Central memory CD4-positive, alpha-beta T cell (primary cell): ENCODE measurements at regions not wholly inside any gene's neighbourhood (a gene's known extent, or its start where the extent isn't known, plus 50 kb on each side); places are given as distances from the start of the nearest gene placed in this dataset.

Source experiments
- DNase-seq: peaks from one replicate; pipeline ENCODE4 v3.0.0; 2022

DNA sequence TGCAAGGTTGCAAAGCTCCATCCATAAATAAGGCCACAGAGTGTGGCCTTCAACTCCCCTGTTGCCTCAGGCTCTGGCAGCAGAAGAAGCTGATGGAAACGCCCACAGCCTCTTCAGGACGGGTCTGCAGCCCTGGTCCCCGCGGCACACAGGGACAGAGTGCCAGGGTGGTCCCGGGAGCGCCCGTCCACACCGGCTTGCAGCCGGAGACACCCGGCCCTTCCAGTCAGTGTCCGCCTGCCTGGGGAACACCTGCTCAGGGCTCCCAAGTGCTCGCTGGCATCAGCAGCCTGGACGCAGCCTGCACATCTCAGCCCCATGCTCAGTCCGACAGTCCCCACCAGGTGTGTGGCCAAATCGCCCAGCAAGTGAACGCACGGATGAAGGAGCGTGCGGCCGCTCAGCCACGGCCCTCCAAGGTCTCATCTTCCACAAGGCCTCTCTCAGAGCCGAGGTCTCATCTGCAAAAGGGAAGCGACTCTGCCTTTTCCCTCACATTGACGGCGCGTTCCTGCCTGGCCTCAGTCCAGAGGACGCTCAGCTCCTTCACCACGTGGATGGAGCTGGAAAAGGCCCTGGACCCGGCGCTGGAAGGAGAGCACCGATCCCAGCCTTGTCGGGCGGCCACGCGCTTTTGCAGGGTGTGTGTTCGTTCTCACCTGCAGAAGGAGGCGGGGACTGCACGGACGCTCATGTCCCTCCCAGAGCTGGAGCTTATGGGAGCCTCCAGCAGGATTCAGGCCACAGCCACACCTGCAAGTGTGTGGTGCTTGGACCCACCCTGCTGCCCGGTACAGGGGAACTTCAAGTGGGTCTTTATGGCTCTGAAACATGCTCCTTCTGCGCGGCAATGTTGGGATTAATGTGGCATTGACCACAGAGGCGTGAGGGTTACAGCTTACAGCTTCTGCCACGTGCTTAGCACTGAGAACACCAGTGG, 180.4 kb downstream of the DLL1 start:
- no peak for DNase-seq

DNA sequence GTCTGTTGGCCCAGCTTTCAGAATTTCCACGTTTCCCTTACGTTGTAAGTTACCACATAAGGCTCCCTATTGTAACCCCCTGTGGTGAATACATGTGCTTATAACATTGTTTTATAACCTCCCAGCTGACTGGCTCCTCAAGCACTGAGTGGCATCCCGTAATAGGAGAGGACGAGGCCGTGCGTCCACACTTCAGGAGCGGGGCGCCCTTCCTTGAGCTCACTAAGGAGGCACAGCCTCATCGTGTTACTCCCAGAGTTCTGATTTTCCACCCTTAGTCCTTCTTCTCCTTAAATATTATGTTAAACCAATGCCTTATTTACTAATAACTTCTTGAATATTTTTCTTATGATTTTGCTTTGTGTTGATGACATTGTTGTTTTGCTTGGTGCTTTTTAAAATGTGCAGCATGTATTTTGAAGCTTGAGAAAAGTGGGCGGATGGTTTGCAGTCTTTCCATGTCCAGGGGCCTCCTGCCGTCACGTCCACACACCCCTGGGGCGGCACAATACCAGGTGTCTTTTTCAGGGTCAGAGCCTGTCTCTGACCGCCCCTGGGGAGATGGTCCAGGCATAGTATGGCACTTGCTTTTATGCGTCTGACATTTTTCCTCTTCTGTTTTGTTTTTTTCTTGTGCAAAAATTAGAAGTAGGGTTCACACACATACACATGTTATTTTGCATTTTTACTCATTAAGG, 181.8 kb downstream of the DLL1 start:
- no peak for DNase-seq

DNA sequence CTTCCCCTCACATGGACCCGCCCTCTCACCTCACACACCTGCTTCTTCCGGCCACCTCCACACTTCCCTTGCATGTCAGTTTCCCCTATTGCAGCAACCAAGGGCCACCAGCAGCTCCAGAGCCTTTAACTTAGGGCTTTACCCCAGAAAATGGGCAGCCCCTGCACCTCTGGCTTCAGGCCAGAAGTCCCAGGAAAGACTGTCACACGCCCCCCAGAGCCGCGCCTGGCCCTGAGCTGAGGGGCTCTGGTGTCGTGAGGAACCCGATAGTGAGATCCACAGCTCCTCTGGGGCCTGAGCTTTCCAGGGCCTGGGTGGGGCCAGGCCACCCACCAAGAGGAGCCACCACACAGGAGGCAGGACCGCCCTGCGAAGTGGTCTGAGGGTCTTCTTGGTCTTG, 182.4 kb downstream of the DLL1 start:
- DNase-seq = no peak

DNA sequence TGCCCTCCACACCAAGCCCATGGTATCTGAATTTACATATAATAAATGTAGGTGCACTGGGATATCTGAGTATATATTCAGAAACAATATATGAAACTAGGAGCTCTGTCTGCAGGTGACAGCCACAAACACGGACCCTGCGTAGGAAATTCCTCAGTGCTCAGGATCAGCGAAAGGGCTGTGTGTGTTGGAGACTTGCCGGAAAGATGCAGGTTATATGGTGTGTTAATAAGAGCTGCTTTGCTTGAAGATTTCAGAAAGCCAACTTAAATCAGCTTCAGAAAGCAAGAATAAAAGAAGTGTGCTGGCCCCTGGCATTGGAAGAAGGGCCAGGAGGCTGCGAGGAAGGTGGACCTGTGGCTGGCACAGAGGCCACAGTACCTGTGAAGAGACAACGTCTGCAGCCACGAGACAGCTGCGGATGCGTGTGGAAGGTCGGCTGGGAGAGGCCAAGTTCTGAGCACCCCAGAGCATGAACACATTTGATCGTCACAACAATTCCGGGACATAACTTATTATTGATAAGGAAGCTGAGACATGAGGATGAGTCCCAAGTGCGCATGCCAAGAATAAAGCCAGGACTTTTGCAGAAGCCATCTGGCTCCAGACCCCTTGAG, 183.2 kb downstream of the DLL1 start:
- DNase-seq = no peak

DNA sequence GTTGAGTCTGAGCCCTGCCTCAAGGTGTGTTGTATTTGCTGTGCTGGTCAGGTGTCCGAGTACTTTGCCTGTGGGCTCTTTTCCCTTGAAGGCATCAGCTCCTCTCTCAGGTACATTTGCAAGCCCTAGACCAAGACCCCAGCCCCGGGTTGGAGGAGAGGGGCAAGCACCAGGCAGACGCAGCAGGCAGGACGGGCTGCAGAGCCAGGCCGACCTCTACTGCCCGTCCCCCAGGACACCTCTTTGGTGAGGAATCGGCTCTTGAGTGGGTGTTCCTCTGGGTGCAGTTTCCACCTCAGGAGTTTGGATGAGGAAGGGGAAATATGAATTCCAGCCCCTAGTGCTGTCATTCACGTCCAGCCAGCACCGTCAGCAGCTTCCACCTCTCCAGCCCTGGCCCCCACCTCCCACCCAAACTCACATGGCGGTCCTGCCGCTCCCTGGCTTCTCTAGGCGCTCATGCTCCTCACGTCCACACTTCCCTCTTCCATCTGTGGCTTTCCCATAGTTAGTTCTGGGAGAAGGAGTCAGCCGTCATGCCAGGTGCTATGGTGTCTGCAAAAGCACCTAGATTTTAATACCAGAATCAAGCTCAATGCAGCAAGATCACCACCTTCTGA, 183.9 kb downstream of the DLL1 start:
- no peak for DNase-seq

DNA sequence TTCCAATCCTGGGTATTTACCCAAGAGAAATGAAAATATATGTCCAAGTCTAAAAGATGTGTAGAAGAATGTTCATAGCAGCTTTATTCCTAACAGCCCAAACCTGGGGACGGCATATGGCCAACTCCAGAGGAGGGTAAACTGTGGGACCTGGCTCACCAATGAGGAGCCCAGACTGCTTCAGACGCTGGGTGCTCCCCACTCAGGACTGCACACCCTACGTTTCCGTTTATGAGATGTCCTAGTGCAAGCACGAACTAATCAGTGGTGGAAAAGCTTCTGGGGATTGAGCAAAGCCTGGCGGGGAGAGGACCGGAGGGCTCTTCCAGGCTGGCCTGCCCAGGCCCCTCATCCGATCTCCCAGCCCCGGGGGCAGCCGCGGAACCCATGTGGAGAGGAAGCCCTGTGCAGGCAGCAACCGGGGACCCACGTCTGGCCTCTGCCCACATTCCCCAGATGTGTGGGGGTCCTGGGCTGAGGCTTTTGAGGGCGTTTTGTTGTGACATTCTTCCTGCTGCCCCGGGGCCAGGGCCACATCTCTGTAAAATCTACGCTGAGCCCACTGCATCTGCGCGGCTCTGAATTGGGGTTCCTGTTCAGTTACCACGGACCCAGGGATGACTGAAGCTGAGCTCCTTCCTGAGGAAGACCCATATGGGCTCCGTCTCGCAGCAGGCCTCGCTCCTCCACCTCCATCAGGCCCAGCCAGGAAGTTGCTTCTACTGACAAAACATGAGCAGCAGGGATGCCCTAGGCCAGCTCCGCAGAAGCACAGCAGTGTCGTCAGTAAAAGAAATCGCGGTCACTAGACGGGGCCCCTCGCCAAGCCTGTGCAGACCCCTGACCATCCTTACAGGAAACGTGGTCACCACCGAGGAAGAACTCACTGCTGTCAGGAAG, 188.0 kb downstream of the DLL1 start:
- no peak for DNase-seq

DNA sequence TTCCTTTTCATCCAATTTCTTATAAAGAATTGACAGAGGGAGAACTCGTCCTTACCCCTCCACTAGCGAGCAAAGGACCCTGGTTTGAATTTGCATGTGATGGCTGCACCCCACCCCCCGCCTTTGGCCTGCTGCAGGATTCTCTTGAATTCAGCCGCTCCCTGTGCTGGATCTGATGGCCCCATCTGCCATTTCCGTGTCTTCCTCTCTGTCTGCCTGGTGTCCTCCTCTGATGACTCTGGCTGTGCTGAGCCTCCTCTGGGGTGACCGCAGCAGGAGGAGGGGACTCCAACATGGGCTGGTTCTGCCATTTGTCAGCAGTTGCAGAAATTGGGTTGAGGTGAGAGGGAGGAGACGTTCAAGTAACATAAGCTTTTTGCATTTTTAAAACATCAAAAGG, 188.8 kb downstream of the DLL1 start:
- DNase-seq = no peak

DNA sequence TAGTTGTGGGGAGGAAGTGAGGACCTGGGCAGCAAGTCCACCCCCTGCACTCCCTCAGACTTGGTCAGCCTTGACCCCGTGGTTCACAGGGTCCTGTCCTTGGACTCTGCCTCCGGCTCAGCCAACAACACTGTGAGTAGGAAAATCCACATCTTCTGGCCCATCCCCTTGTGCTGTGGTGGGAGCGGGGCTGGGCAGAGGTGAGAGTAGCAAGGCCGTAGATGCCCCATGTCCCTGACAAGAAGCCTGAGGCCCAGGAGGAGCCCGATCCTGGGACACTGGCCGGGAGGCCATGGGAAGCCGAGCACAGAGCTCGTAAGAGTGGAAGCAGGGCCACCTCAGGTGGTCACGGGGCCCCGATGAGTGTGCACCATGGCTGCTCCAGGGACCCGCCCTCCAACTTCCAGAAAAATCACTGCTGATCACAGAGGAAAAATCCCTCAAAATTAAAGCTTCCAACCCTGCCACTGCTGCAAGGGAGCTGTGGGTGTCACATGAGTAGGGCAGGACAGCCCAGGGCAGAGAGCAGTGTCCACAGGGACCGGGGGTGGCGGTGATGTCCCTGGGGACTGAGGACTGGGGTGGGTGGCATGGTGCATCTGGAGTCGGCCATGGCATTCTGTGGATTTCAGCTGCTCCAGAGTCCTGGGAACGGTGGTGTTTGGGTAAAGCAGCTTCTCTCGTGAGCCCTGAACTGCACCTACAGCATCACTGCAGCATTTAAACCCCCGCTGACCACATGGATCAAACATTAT, 189.4 kb downstream of the DLL1 start:
- DNase-seq = no peak

DNA sequence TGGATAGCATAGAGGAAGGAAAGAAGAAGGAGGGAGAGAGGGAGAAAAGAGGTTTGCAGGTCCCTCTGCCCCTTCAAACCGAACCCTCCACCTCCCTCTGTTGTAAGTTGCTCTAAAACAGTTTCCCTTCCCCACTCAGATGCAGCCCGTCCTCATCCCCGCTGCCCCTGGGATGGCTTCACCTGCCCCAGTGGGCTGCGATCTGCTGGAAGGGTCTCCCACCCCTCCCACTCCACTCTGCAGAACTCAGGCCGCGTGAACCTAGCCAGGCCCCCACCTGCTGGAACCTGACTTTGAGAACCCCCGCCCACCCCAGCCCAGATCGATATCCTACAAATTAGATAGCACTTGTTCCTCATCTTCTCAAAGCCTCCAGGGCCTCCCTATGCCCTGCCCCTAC, 190.8 kb downstream of the DLL1 start:
- no peak for DNase-seq

DNA sequence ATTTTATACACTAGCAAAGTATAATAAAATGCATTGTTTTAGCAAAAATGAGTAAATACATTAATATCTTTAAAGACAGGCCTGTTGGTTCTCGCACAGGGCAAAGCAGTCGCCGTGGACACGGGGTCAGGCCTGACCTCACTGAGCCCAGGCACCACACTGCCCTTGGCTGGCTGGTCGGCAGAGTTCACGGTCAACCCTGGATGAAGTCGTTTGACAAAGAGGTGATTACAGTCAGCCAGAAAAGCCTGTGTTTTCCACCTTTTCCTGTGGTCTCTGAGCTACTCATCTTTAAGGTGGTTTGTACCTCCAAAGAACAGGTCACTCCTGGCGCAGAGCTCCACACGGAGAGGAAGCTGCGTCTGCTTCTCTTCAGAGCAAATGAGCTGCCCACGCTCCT, 191.5 kb downstream of the DLL1 start:
- DNase-seq = no peak

DNA sequence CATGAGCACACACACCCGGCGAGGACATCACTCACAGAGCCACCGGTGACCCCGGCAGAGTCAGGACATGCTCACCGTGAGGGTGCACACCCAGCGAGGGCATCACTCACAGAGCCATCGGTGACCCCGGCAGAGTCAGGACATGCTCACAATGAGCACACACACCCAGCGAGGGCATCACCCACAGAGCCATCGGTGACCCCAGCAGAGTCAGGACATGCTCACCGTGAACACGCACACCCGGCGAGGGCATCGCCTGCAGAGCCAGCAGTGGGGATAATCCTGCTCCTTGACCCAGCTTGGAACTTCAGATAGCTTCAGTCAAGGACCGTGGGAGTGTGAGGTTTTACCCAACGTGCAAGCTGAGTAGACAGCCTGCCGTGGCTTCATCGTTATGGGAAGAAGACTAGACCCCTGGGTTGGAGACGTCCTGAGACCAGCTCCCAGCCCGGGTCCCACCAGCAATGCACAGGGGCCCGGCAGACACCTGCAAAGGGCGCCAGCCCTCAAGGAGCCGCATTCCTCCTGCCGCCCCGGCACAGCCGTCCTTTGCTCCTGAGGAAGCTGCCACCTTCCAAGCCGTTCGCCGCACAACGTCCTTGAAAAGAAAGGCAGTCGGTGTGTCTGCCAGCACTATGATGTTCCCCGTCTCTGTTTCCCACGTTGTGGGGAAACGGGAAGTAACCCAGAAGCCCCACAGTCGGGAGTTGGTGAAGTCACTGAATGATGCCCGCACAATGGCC, 192.3 kb downstream of the DLL1 start:
- DNase-seq = no peak

DNA sequence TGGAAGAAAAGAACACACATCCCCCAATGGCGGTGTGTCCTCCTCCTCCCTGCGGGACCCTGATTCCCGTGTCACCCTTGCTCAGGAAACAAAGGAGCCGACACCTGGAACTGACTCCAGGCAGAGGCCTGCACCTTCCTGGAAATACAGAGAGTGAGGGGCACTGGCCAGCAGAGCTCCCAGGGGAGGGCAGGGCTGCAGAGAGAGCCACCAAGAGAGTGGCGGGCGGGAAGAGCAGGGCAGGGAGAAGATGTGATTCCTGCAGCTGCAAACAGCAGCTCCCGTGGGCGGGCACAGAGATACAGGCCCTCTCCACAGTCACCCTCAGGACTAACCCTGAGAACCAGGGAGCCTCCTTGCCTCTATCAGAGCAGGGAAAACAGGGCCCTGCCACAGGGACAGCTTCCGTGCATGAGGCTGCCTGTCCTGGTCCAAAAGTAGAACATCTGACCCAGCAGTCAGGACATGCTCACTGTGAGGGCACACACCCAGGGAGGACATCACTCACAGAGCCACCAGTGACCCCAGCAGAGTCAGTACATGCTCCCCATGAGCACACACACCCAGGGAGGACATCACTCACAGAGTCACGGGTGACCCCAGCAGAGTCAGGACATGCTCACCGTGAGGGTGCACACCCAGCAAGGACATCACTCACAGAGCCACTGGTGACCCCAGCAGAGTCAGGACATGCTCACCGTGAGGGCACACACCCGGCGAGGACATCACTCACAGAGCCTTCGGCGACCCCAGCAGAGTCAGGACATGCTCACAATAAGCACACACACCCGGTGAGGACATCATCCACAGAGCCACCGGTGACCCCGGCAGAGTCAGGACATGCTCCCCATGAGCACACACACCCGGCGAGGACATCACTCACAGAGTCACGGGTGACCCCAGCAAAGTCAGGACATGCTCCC, 193.1 kb downstream of the DLL1 start:
- DNase-seq = no peak

DNA sequence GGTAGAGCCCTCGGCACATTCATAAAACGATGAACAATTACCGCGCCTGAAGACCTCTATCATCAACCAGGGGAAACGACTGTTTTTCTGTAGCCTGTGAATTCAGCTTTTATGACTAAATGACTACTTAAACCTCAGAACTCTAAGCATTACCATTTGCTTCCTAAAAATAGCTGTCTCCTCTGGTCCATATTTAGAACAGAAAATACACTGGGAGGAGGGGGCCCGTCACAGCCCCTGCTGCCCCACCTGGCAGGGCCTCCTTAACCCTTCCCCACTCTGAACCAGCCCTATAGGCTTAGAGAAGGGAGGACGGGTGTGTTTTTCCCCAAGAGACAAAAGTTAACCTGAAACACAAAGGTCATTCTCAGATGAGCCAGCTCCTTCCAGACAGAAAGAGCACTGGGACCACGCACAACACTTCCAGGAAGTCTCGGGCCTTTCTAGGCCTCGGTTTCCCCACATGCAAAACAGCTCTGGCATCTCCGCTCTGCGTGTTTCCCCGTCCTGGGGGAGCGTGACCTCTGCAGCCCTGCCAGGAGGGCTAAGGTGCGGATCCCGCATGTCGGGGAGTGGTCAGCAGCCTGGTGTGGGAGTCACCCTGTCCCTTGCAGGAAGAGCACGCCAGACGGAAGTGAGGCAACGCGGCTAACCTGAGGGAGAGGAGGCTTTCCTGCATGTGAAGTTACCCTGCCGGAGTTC, 193.9 kb downstream of the DLL1 start:
- no peak for DNase-seq

DNA sequence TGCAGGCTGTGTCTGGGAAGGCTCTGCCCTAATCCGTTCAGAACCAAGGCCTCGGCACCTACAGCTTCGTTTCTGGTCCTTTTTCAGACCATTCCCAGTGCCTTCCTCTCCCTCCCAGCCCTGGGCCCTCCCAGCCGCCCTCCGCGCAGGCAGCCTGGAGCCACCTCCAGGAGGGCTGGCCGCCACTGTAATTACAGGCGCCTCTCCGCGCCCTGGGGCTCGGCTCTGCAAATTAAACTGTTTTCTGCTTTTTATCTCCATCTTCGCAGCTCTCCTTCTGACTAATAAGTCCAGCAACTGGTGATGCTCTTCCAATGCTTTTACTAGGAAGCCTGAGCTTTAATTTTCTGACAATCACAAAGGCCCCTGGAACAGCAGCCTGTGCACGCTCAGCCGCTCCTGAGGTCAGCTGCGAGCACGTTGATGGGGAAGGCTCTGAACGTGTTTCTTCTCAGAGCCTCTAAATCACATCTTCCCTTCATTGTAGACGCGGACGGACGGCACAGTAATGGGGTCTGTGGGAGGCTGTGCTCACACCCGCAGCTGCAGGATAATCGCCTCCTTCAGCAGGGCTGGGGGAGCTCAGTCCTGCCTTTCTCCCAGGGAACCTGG, 194.6 kb downstream of the DLL1 start:
- DNase-seq = no peak

DNA sequence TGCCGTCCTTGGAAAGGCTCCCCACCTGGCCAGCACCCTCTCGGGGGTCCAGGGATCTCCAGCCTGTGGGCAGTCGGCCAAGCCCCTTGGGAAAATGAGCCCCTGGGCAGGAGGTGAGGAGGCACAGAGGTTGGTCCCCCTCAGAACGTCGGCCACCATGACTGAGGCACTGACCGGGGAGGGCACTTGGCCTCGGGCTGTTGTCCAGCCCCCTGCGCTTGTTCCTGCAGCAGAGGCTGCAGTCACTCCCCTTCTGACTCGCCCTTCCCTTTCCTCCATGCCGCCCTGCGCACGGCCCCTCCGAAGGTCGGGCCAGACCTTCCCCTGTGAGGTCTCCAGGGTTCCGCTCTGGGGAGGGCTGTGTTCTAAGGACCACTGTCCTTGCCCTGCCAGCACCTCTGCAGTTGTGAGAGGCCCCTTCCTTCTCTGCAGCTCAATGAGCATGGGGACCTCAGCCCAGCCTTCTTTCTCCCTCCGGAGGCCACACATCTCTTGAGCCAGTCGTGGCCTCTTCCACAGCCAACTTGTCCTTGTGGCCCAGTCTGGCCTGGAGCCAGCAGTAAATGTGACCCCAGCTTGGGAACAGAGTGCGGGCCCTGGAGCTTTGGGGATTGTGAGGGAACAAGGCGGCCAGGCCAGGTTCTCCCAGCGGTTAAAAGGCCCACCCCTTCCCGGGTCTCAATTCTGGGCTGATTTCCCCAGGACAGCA, 195.5 kb downstream of the DLL1 start:
- DNase-seq = no peak

DNA sequence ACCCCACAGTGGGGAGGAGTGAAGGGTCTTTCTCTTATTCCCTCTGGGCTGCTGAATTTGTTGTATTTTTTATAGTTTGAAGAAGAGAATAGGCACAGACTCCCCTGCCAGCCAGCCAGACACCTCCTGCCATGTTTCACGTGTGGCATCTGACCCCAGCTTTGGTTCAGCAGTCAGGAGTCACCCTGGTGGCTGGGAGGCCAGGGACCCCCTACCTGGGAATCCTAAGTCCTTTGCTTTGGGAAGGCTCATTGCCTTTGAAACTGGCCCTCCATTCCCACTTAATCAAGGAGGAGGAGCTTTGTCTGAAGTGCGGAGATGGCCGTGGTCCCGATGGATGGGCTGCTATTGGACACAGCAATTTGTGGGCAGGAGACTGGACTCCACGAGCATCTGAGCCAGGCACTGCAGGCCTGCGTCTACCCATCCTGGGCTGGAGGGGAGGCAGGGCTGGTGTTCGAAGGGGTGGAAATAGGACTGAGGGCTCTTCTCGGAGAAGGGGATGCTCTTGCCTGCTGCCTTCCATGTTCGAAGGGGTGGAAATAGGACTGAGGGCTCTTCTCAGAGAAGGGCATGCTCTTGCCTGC, 196.1 kb downstream of the DLL1 start:
- no peak for DNase-seq
